AG10803 (cell line): ENCODE measurements at regions not wholly inside any gene's neighbourhood (a gene's known extent, or its start where the extent isn't known, plus 50 kb on each side); places are given as distances from the start of the nearest gene placed in this dataset.

Source experiments
- DNase-seq: peaks from one replicate; pipeline ENCODE4 v3.0.0; 2010; ENCODE audit warnings: low read depth
- H3K4me3 ChIP-seq: 2 replicates; pipeline ENCODE4 v1.5.1; 2011; ENCODE audit warnings: mild to moderate bottlenecking, low read length, control low read depth
- CTCF ChIP-seq: conservative IDR thresholded peaks from 2 replicates; pipeline ENCODE4 v1.5.1; 2011; ENCODE audit warnings: mild to moderate bottlenecking, low read length, control low read depth, inconsistent platforms

- peak; percentile 73 for DNase-seq
- no peak overlapping the region for H3K4me3 ChIP-seq
Measured at GRCh38 chr9:88789785-88790184, 201.5 kb upstream of the S1PR3 start.

GRCh38 chr9:88791105-88791805 is 200.0 kb upstream of the S1PR3 start:
- TF ChIP-seq CTCF = no peak
- H3K4me3 ChIP-seq = no peak overlapping the region
- peak; percentile 92 for DNase-seq

More at GRCh38 chr9:88789785-88790184, 201.5 kb upstream of the S1PR3 start:
- TF ChIP-seq CTCF = no peak

- no peak overlapping the region for H3K4me3 ChIP-seq
- TF ChIP-seq CTCF = no peak
- DNase-seq = no peak
Measured at GRCh38 chr9:88792502-88792901, 198.8 kb upstream of the S1PR3 start.

GRCh38 chr9:88794100-88794499 is 197.2 kb upstream of the S1PR3 start:
- TF ChIP-seq CTCF = no peak
- H3K4me3 ChIP-seq = no peak overlapping the region
- no peak for DNase-seq

GRCh38 chr9:88796947-88797346 is 194.3 kb upstream of the S1PR3 start:
- TF ChIP-seq CTCF = no peak
- no peak for DNase-seq
- H3K4me3 ChIP-seq = no peak overlapping the region

GRCh38 chr9:88798476-88798875 is 192.8 kb upstream of the S1PR3 start:
- no peak for DNase-seq
- TF ChIP-seq CTCF = no peak
- H3K4me3 ChIP-seq = no peak overlapping the region

GRCh38 chr9:88799541-88800328 is 191.5 kb upstream of the S1PR3 start:
- no peak for TF ChIP-seq CTCF
- no peak overlapping the region for H3K4me3 ChIP-seq
- no peak for DNase-seq
